Lower lobe of right lung (tissue), 2 donors: ENCODE measurements at regions not wholly inside any gene's neighbourhood (a gene's known extent, or its start where the extent isn't known, plus 50 kb on each side); places are given as distances from the start of the nearest gene placed in this dataset.

ENCODE experiments used
- ATAC-seq, 2 donors: fragments of 200-7000 bp; cut with Tn5 transposase; one replicate each; pipeline ENCODE4 v1.9.1; 2020 to 2022; ENCODE audit warnings: mild to moderate bottlenecking in 2 of 2, moderate library complexity in 2 of 2
- DNase-seq: peaks from one replicate; pipeline ENCODE4 v3.0.0-alpha.2; 2020
- H3K27ac ChIP-seq: fragments of 200-600 bp; one replicate; pipeline ENCODE4 v1.8.0; 2022
- H3K27me3 ChIP-seq: fragments of 200-600 bp; one replicate; pipeline ENCODE4 v1.8.0; 2022; ENCODE audit warnings: low read depth
- H3K36me3 ChIP-seq: fragments of 200-600 bp; one replicate; pipeline ENCODE4 v1.8.0; 2022; ENCODE audit warnings: mild to moderate bottlenecking
- H3K4me1 ChIP-seq: fragments of 200-600 bp; one replicate; pipeline ENCODE4 v1.8.0; 2022
- H3K4me3 ChIP-seq: fragments of 200-600 bp; one replicate; pipeline ENCODE4 v1.8.0; 2022; ENCODE audit warnings: mild to moderate bottlenecking
- H3K9me3 ChIP-seq: fragments of 200-600 bp; one replicate; pipeline ENCODE4 v1.8.0; 2022
- CTCF ChIP-seq: fragments of 200-600 bp; IDR thresholded peaks from one replicate; pipeline ENCODE4 v1.8.0; 2022; ENCODE audit warnings: antibody characterized with exemption, mild to moderate bottlenecking
- intact Hi-C: fragments of 100-400 bp; cut with DNase I; formaldehyde crosslinking; loops from one replicate; pipeline ENCODE4 v1.11.0; 2022
- donor health status: DM: no; HTN: yes; CAD: no; lungs with severe emphysema.

GRCh38 chr10:112004075-112004474, 179.5 kb downstream of the GPAM start:
- Histone ChIP-seq H3K36me3 (no peaks in the 10 kb centered on the region), H3K27ac (no peak overlapping the region), H3K9me3 (no peaks in the 10 kb centered on the region), H3K4me1 (no peaks in the 10 kb centered on the region), H3K4me3 (no peak overlapping the region), H3K27me3 (no peaks in the 10 kb centered on the region)
- ATAC-seq (no peak), DNase-seq (no peak)
- no peak for TF ChIP-seq CTCF
- intact Hi-C loops: no loop called here

GRCh38 chr10:112005044-112005443, 178.5 kb downstream of the GPAM start:
- H3K4me1 ChIP-seq: no peaks in the 10 kb centered on the region
- H3K36me3 ChIP-seq: no peaks in the 10 kb centered on the region
- DNase-seq (no peak), ATAC-seq (no peak)
- no peaks in the 10 kb centered on the region for H3K9me3 ChIP-seq
- no peak overlapping the region for H3K4me3 ChIP-seq
- H3K27ac ChIP-seq: no peak overlapping the region
- intact Hi-C loops: no loop called here
- TF ChIP-seq CTCF: no peak
- H3K27me3 ChIP-seq: no peaks in the 10 kb centered on the region

- Histone ChIP-seq H3K4me3 (no peak overlapping the region), H3K27ac (no peak overlapping the region), H3K9me3 (no peaks in the 10 kb centered on the region), H3K27me3 (no peaks in the 10 kb centered on the region), H3K4me1 (no peaks in the 10 kb centered on the region), H3K36me3 (no peaks in the 10 kb centered on the region)
- no peak for ATAC-seq
- TF ChIP-seq CTCF: no peak
- intact Hi-C loops: no loop called here
- no peak for DNase-seq
Observed at GRCh38 chr10:112006407-112006806, 177.2 kb downstream of the GPAM start.

GRCh38 chr10:112006831-112007230, 176.7 kb downstream of the GPAM start:
- no peak for TF ChIP-seq CTCF
- intact Hi-C loops: no loop called here
- H3K36me3 ChIP-seq: no peaks in the 10 kb centered on the region
- no peak for ATAC-seq
- no peaks in the 10 kb centered on the region for H3K27me3 ChIP-seq
- H3K27ac ChIP-seq: no peak overlapping the region
- DNase-seq: no peak
- H3K4me1 ChIP-seq: no peaks in the 10 kb centered on the region
- H3K9me3 ChIP-seq: no peaks in the 10 kb centered on the region
- no peak overlapping the region for H3K4me3 ChIP-seq

- Histone ChIP-seq H3K4me1 (no peaks in the 10 kb centered on the region), H3K27ac (no peak overlapping the region), H3K27me3 (no peaks in the 10 kb centered on the region), H3K9me3 (no peaks in the 10 kb centered on the region), H3K4me3 (no peak overlapping the region), H3K36me3 (no peaks in the 10 kb centered on the region)
- DNase-seq (no peak), ATAC-seq (no peak)
- intact Hi-C loops: no loop called here
- no peak for TF ChIP-seq CTCF
Observed at GRCh38 chr10:112022196-112022595, 161.4 kb downstream of the GPAM start.

GRCh38 chr10:112024079-112024478, 159.5 kb downstream of the GPAM start:
- no peaks in the 10 kb centered on the region for H3K36me3 ChIP-seq
- no peak for ATAC-seq
- H3K27ac ChIP-seq: no peak overlapping the region
- no peak for DNase-seq
- TF ChIP-seq CTCF: no peak
- no peaks in the 10 kb centered on the region for H3K9me3 ChIP-seq
- no peak overlapping the region for H3K4me3 ChIP-seq
- intact Hi-C loops: no loop called here
- no peaks in the 10 kb centered on the region for H3K4me1 ChIP-seq
- no peaks in the 10 kb centered on the region for H3K27me3 ChIP-seq
